Sigmoid colon (tissue), 4 donors: ENCODE measurements at regions not wholly inside any gene's neighbourhood (a gene's known extent, or its start where the extent isn't known, plus 50 kb on each side); places are given as distances from the start of the nearest gene placed in this dataset.

Source experiments
- EP300 ChIP-seq, 4 donors: sonication (generic); formaldehyde crosslinking; IDR thresholded peaks; one replicate each; pipeline ENCODE4 v1.6.1; 2017; ENCODE audit warnings: antibody characterized with exemption in 4 of 4
- POLR2A ChIP-seq, 2 donors: fragments of 450-650 bp; IDR thresholded peaks; one replicate each; pipeline ENCODE4 v1.6.1; 2016; ENCODE audit warnings: antibody characterized with exemption in 2 of 2, mild to moderate bottlenecking in 2 of 2, moderate library complexity in 2 of 2
- POLR2AphosphoS5 ChIP-seq, 4 donors: sonication (generic); formaldehyde crosslinking; IDR thresholded peaks; one replicate each; pipeline ENCODE4 v1.6.1; 2017; ENCODE audit warnings: antibody characterized with exemption in 4 of 4
- TF ChIP-seq, protein P1 (sequence below), 4 experiments: fragments of 450-650 bp in 3 of 4; fragments of 200-600 bp in 1 of 4; IDR thresholded peaks; one replicate each; pipeline ENCODE4 v1.5.1; 2016 to 2019; ENCODE audit warnings: antibody characterized with exemption in 4 of 4, mild to moderate bottlenecking in 3 of 4, moderate library complexity in 2 of 4

DNA sequence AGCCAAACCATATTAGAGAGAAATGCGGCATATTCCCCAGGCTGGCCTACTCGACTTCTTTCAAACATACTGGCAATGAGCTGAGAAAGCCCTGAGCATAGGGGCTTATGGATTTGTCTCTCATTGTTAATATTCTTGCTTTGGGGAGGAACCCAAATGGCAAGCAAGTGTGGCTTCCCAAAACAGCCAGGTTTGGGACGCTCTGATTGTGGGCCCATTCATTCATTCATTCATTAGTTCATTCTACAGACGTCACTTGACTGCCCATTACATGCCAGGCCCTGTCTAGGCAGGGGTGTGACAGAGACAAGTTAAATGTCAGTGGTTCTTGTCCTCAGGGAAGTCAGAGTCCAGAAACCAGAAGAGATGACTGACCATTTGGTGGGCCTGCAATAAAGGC lies 77.4 kb upstream of the THBS1 start:
- TF ChIP-seq, protein P1, sequence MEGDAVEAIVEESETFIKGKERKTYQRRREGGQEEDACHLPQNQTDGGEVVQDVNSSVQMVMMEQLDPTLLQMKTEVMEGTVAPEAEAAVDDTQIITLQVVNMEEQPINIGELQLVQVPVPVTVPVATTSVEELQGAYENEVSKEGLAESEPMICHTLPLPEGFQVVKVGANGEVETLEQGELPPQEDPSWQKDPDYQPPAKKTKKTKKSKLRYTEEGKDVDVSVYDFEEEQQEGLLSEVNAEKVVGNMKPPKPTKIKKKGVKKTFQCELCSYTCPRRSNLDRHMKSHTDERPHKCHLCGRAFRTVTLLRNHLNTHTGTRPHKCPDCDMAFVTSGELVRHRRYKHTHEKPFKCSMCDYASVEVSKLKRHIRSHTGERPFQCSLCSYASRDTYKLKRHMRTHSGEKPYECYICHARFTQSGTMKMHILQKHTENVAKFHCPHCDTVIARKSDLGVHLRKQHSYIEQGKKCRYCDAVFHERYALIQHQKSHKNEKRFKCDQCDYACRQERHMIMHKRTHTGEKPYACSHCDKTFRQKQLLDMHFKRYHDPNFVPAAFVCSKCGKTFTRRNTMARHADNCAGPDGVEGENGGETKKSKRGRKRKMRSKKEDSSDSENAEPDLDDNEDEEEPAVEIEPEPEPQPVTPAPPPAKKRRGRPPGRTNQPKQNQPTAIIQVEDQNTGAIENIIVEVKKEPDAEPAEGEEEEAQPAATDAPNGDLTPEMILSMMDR (IDR thresholded peaks at IDR 0.05): no peak
- TF ChIP-seq POLR2A (IDR thresholded peaks at IDR 0.05): no peak
- no peak for TF ChIP-seq EP300 (IDR thresholded peaks at IDR 0.05)
- TF ChIP-seq POLR2AphosphoS5 (IDR thresholded peaks at IDR 0.05): no peak
